Naive thymus-derived CD4-positive, alpha-beta T cell (primary cell): ENCODE measurements at regions not wholly inside any gene's neighbourhood (a gene's known extent, or its start where the extent isn't known, plus 50 kb on each side); places are given as distances from the start of the nearest gene placed in this dataset.

Source experiments
- ATAC-seq: fragments of 150-1000 bp; cut with Tn5 transposase; 2 replicates; pipeline ENCODE4 v1.10.0; 2021; ENCODE audit warnings: mild to moderate bottlenecking, moderate library complexity
- CTCF ChIA-PET: fragments of 350-600 bp; sonication (Branson Sonifier 250); formaldehyde crosslinking; loops from one replicate; lab custom pipeline; 2021; ENCODE audit warnings: antibody characterized with exemption; lab: Charles Lee
- POLR2A ChIA-PET: fragments of 350-600 bp; sonication (Branson Sonifier 250); formaldehyde crosslinking; loops from one replicate; lab custom pipeline; 2021; ENCODE audit warnings: antibody characterized with exemption, inconsistent platforms; lab: Charles Lee
- DNase-seq, 9 donors: peaks; one replicate each; pipeline versions ENCODE4 v3.0.0 to v3.0.0-alpha.2; 2020 to 2022; ENCODE audit warnings: mixed read lengths in 1 of 9
- H3K27ac ChIP-seq: one replicate; pipeline ENCODE4 v1.7.0; 2013; ENCODE audit warnings: mild to moderate bottlenecking, low read depth, low read length, moderate library complexity
- H3K27me3 ChIP-seq, 2 donors: one replicate each; pipeline ENCODE4 v1.7.0; 2013; ENCODE audit warnings: low read length in 2 of 2, mild to moderate bottlenecking in 2 of 2, moderate library complexity in 2 of 2; ENCODE audit not compliant: control insufficient read depth in 2 of 2, insufficient read depth in 2 of 2
- H3K36me3 ChIP-seq, 3 experiments: 1 replicate in 2 of 3; 2 replicates in 1 of 3; pipeline ENCODE4 v1.7.0; 2013; ENCODE audit warnings: low read length in 3 of 3, mild to moderate bottlenecking in 3 of 3, moderate library complexity in 1 of 3; ENCODE audit not compliant: insufficient read depth in 3 of 3, control insufficient read depth in 2 of 3
- H3K4me1 ChIP-seq, 2 donors: one replicate each; pipeline ENCODE4 v1.7.0; 2013; ENCODE audit warnings: low read length in 2 of 2, mild to moderate bottlenecking in 2 of 2, moderate library complexity in 1 of 2; ENCODE audit not compliant: control insufficient read depth in 2 of 2, insufficient read depth in 2 of 2
- H3K4me3 ChIP-seq: 2 replicates; pipeline ENCODE4 v1.7.0; 2013; ENCODE audit warnings: mild to moderate bottlenecking, low read length
- H3K9me3 ChIP-seq, 3 experiments: 1 replicate in 2 of 3; 2 replicates in 1 of 3; pipeline ENCODE4 v1.7.0; 2013; ENCODE audit warnings: low read length in 3 of 3; ENCODE audit not compliant: control insufficient read depth in 2 of 3
- H3K27ac Mint-ChIP-seq, 9 donors: one replicate each; pipeline ENCODE4 v1.8.0; 2020 to 2022; ENCODE audit warnings: mixed read lengths in 9 of 9, mild to moderate bottlenecking in 8 of 9, moderate library complexity in 5 of 9, inconsistent platforms in 2 of 9
- H3K27me3 Mint-ChIP-seq, 5 donors: one replicate each; pipeline ENCODE4 v1.8.0; 2021 to 2022; ENCODE audit warnings: mixed read lengths in 5 of 5, mild to moderate bottlenecking in 1 of 5
- H3K36me3 Mint-ChIP-seq, 5 donors: one replicate each; pipeline ENCODE4 v1.8.0; 2020 to 2022; ENCODE audit warnings: mixed read lengths in 5 of 5, mild to moderate bottlenecking in 3 of 5, inconsistent platforms in 1 of 5
- H3K4me1 Mint-ChIP-seq, 7 donors: one replicate each; pipeline ENCODE4 v1.8.0; 2020 to 2022; ENCODE audit warnings: mixed read lengths in 7 of 7, mild to moderate bottlenecking in 3 of 7, inconsistent platforms in 1 of 7
- H3K4me3 Mint-ChIP-seq, 10 donors: one replicate each; pipeline ENCODE4 v1.8.0; 2020 to 2022; ENCODE audit warnings: mild to moderate bottlenecking in 10 of 10, mixed read lengths in 10 of 10, moderate library complexity in 6 of 10, inconsistent platforms in 2 of 10
- H3K9me3 Mint-ChIP-seq, 11 donors: one replicate each; pipeline ENCODE4 v1.8.0; 2020 to 2022; ENCODE audit warnings: mixed read lengths in 11 of 11, mild to moderate bottlenecking in 4 of 11, inconsistent platforms in 1 of 11, moderate library complexity in 1 of 11
- intact Hi-C, 2 donors: fragments of 100-400 bp; cut with micrococcal nuclease; formaldehyde crosslinking; loops; one replicate each; pipeline ENCODE4 v1.15.1; 2023

DNA sequence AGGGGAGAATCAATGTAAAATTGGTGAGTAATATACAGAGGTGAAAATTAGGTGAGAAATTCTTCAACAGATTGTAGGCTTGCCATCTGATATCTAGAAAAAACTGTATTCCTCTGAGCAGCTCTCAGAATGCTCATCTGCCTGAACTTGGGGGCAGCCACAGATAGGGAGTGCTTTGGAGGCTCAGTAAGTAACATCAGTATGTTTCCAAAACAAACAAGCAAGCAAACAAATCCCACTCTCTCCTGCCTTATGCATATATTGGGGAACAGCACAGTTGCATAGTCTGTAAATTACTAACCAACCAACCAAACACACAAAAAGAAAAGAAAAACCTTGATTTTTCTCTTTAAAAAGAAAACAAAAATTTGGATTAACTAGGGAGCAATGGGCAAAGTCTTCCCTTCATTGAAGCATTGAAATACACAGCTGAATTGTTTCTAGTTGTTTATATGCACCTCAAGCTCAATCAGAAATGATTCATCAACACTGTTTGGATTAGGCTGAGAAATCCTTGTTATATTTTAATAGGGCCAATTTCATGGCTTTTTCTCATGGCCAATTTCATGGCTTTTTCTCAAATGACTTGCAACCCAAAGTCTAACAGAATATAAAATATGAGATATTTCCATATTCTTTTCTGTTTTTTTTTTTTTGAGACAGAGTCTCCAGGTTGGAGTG lies 50.1 kb upstream of the DEK start:
- Histone ChIP-seq H3K27ac (no peak overlapping the region), H3K4me1 (no peaks in the 10 kb centered on the region), H3K4me3 (no peak overlapping the region), H3K27me3 (no peaks in the 10 kb centered on the region), H3K9me3 (no peaks in the 10 kb centered on the region), H3K36me3 (no peaks in the 10 kb centered on the region)
- ChIA-PET CTCF (no interaction called here), POLR2A (no interaction called here)
- no peak overlapping the region for H3K4me3 Mint-ChIP-seq
- ATAC-seq (no peak), DNase-seq (no peak)
- no peaks in the 10 kb centered on the region for H3K36me3 Mint-ChIP-seq
- H3K4me1 Mint-ChIP-seq, result peaks cover 0 to 3% (median 0%) of the 10 kb centered on the region in 7 donors
- peaks cover 0 to 2% (median 0%) of the 10 kb centered on the region in 11 donors for H3K9me3 Mint-ChIP-seq
- H3K27me3 Mint-ChIP-seq, result peaks cover under 1 to 18% (median 6%) of the 10 kb centered on the region in 5 donors
- H3K27ac Mint-ChIP-seq, result no peak overlapping the region
- intact Hi-C loops, result no loop called here
